IMR-90 (cell line): ENCODE measurements at regions not wholly inside any gene's neighbourhood (a gene's known extent, or its start where the extent isn't known, plus 50 kb on each side); places are given as distances from the start of the nearest gene placed in this dataset.

ENCODE experiments used
- ATAC-seq: fragments of 200-7000 bp; cut with Tn5 transposase; 2 replicates; pipeline ENCODE4 v1.9.1; 2020; ENCODE audit warnings: low read depth, mild to moderate bottlenecking, moderate library complexity
- BruUV-seq: library from RNA; stranded (reverse); fragments of 400-500 nt; replicated peaks from 2 replicates; lab custom pipeline; 2021; lab: Mats Ljungman, UMichigan
- CTCF ChIA-PET: fragments of 300-600 bp; formaldehyde crosslinking; extraction: SDS; loops from one replicate; lab custom pipeline; 2021; ENCODE audit warnings: antibody characterized with exemption; lab: Yijun Ruan, JAX
- POLR2A ChIA-PET: fragments of 300-600 bp; sonication (Branson Sonifier 250); formaldehyde crosslinking; loops from one replicate; lab custom pipeline; 2022; ENCODE audit warnings: antibody characterized with exemption; ENCODE audit not compliant: unreplicated experiment; lab: Charles Lee
- DNase-seq: peaks from one replicate; pipeline ENCODE4 v3.0.0; 2013
- H2AFZ ChIP-seq: replicated peaks from 2 replicates; pipeline ENCODE3; 2013; ENCODE audit warnings: low read length, mild to moderate bottlenecking; ENCODE audit not compliant: poor library complexity
- H2AK5ac ChIP-seq: 2 replicates; pipeline ENCODE4 v1.6.1; 2013; ENCODE audit warnings: low read depth, low read length, inconsistent platforms
- H2AK9ac ChIP-seq: replicated peaks from 2 replicates; pipeline ENCODE3; 2013; ENCODE audit warnings: mild to moderate bottlenecking, low read depth, low read length, moderate library complexity; ENCODE audit not compliant: poor library complexity
- H2BK120ac ChIP-seq: 2 replicates; pipeline ENCODE4 v1.6.1; 2013; ENCODE audit warnings: low read depth, low read length, inconsistent platforms
- H2BK15ac ChIP-seq: 3 replicates; pipeline ENCODE4 v1.6.1; 2013; ENCODE audit warnings: low read depth, low read length, inconsistent platforms
- H2BK20ac ChIP-seq: 2 replicates; pipeline ENCODE4 v1.6.1; 2013; ENCODE audit warnings: low read depth, mild to moderate bottlenecking, inconsistent platforms, low read length, moderate library complexity
- H2BK5ac ChIP-seq: 2 replicates; pipeline ENCODE4 v1.6.1; 2013; ENCODE audit warnings: mild to moderate bottlenecking, low read depth, low read length, inconsistent platforms; ENCODE audit not compliant: poor library complexity, severe bottlenecking
- H3K14ac ChIP-seq: replicated peaks from 2 replicates; pipeline ENCODE4 v1.6.1; 2013; ENCODE audit warnings: low read depth, low read length, inconsistent platforms
- H3K18ac ChIP-seq: 2 replicates; pipeline ENCODE4 v1.6.1; 2013; ENCODE audit warnings: low read depth, low read length, control low read depth
- H3K23ac ChIP-seq: 2 replicates; pipeline ENCODE4 v1.6.1; 2013; ENCODE audit warnings: low read depth, low read length, inconsistent platforms
- H3K27ac ChIP-seq: 2 replicates; pipeline ENCODE4 v1.5.1; 2013; ENCODE audit warnings: mild to moderate bottlenecking, control low read depth, low read length; ENCODE audit not compliant: insufficient read depth
- H3K27me3 ChIP-seq: 2 replicates; pipeline ENCODE4 v1.6.1; 2013; ENCODE audit warnings: low read length; ENCODE audit not compliant: control insufficient read depth, insufficient read depth
- H3K36me3 ChIP-seq: 2 replicates; pipeline ENCODE4 v1.6.1; 2013; ENCODE audit warnings: low read length, mixed read lengths; ENCODE audit not compliant: control insufficient read depth, insufficient read depth
- H3K4ac ChIP-seq: 2 replicates; pipeline ENCODE4 v1.6.1; 2013; ENCODE audit warnings: low read depth, low read length, inconsistent platforms
- H3K4me1 ChIP-seq: 2 replicates; pipeline ENCODE4 v1.6.1; 2013; ENCODE audit warnings: low read length, mixed read lengths; ENCODE audit not compliant: control insufficient read depth, insufficient read depth
- H3K4me2 ChIP-seq: 2 replicates; pipeline ENCODE4 v1.6.1; 2013; ENCODE audit warnings: low read depth, mild to moderate bottlenecking, control low read depth, low read length, moderate library complexity
- H3K4me3 ChIP-seq: 2 replicates; pipeline ENCODE4 v1.5.1; 2013; ENCODE audit warnings: low read depth, mild to moderate bottlenecking, control low read depth, low read length, moderate library complexity; ENCODE audit not compliant: insufficient read depth
- H3K56ac ChIP-seq: 2 replicates; pipeline ENCODE4 v1.6.1; 2013; ENCODE audit warnings: low read length, inconsistent platforms; ENCODE audit not compliant: insufficient read depth; ENCODE audit errors: extremely low read depth
- H3K79me1 ChIP-seq, 2 experiments: 2 replicates each; pipeline ENCODE4 v1.6.1; 2013; ENCODE audit warnings: low read length in 2 of 2, inconsistent platforms in 1 of 2, low read depth in 1 of 2
- H3K9ac ChIP-seq: 2 replicates; pipeline ENCODE4 v1.6.1; 2013; ENCODE audit warnings: low read depth, low read length, control low read depth
- H3K9me1 ChIP-seq: 2 replicates; pipeline ENCODE4 v1.6.1; 2013; ENCODE audit warnings: low read length, inconsistent platforms; ENCODE audit not compliant: insufficient read depth
- H3K9me3 ChIP-seq: 2 replicates; pipeline ENCODE4 v1.6.1; 2013; ENCODE audit warnings: low read length; ENCODE audit not compliant: control insufficient read depth, insufficient read depth
- H4K20me1 ChIP-seq: 2 replicates; pipeline ENCODE4 v1.6.1; 2013; ENCODE audit warnings: low read length, inconsistent platforms; ENCODE audit not compliant: insufficient read depth
- H4K5ac ChIP-seq: 2 replicates; pipeline ENCODE4 v1.6.1; 2013; ENCODE audit warnings: mild to moderate bottlenecking, low read depth, low read length, control low read depth
- H4K8ac ChIP-seq, 2 experiments: 2 replicates each; pipeline ENCODE4 v1.6.1; 2013; ENCODE audit warnings: low read depth in 2 of 2, low read length in 2 of 2, control low read depth in 1 of 2, inconsistent platforms in 1 of 2
- H4K91ac ChIP-seq: 2 replicates; pipeline ENCODE4 v1.6.1; 2013; ENCODE audit warnings: low read depth, low read length, inconsistent platforms; ENCODE audit not compliant: insufficient read depth
- BHLHE40 ChIP-seq: fragments of 150-350 bp; IDR thresholded peaks from 2 replicates; pipeline ENCODE4 v1.6.1; 2016; ENCODE audit warnings: mild to moderate bottlenecking, low read depth, low read length
- CEBPB ChIP-seq: IDR thresholded peaks from 2 replicates; pipeline ENCODE4 v1.6.1; 2012; ENCODE audit warnings: low read depth, low read length, improper control_type of control experiment
- FOS ChIP-seq: fragments of 150-350 bp; IDR thresholded peaks from 2 replicates; pipeline ENCODE4 v1.6.1; 2016; ENCODE audit warnings: low read depth, low read length
- NFE2L2 ChIP-seq: fragments of 150-350 bp; IDR thresholded peaks from 2 replicates; pipeline ENCODE4 v1.6.1; 2016; ENCODE audit warnings: low read depth, mild to moderate bottlenecking, low read length
- POLR2A ChIP-seq: IDR thresholded peaks from 2 replicates; pipeline ENCODE4 v1.6.1; 2012; ENCODE audit warnings: mild to moderate bottlenecking, low read depth, low read length
- RAD21 ChIP-seq: IDR thresholded peaks from 2 replicates; pipeline ENCODE4 v1.6.1; 2012; ENCODE audit warnings: low read length, improper control_type of control experiment
- RCOR1 ChIP-seq: IDR thresholded peaks from 2 replicates; pipeline ENCODE4 v1.6.1; 2012; ENCODE audit warnings: mild to moderate bottlenecking, low read length, improper control_type of control experiment; ENCODE audit not compliant: insufficient replicate concordance
- WGBS, 2 experiments: methylation state at CpG; one replicate each; pipeline versions ENCODE4 v1.1.5 to v1.1.7; 2013; ENCODE audit warnings: missing lambda C conversion rate in 2 of 2; ENCODE audit not compliant: insufficient read length in 1 of 2; ENCODE audit errors: extremely low coverage in 2 of 2; 5-methylcytosine and 5-hydroxymethylcytosine counted together
- dilution Hi-C: fragments of 300-500 bp; cut with HindIII; formaldehyde crosslinking; loops from one replicate; pipeline ENCODE4 v1.14.3; 2018; ENCODE audit warnings: low sequenced_read_pairs; ENCODE audit not compliant: unreplicated experiment
- in situ Hi-C: fragments of 300-500 bp; cut with MboI; formaldehyde crosslinking; loops from 3 replicates; pipeline ENCODE4 v1.14.3; 2019; ENCODE audit warnings: low sequenced_read_pairs, inconsistent platforms, mixed read lengths
- intact Hi-C: fragments of 100-400 bp; cut with micrococcal nuclease; formaldehyde crosslinking; loops from 2 replicates; pipeline ENCODE4 v1.10.0; 2022

GRCh38 chr18:71743634-71744033, 800.5 kb downstream of the CBLN2 start:
- WGBS, 2 experiments, result 100% methylated on average over 2 of the region's 4 CpGs; no CpG with 5 or more reads in 1 of the 2 experiments

More at GRCh38 chr18:71743634-71744033, 800.5 kb downstream of the CBLN2 start:
- no peak overlapping the region for H2BK120ac ChIP-seq
- H3K4ac ChIP-seq, result no peak overlapping the region
- no peak overlapping the region for H3K23ac ChIP-seq
- H2AFZ ChIP-seq, result no peak overlapping the region
- TF ChIP-seq RCOR1, result no peak
- no peak for TF ChIP-seq BHLHE40
- no peak for TF ChIP-seq CEBPB
- TF ChIP-seq RAD21, result no peak
- TF ChIP-seq POLR2A, result no peak
- TF ChIP-seq FOS, result no peak
- no peak for TF ChIP-seq NFE2L2
- no peaks in the 10 kb centered on the region for H3K9me1 ChIP-seq
- H3K36me3 ChIP-seq, result no peaks in the 10 kb centered on the region
- H2BK5ac ChIP-seq, result no peak overlapping the region
- DNase-seq, result no peak
- no peak overlapping the region for H4K8ac ChIP-seq
- no peak overlapping the region for H3K14ac ChIP-seq
- no peaks in the 10 kb centered on the region for H4K20me1 ChIP-seq
- no peak overlapping the region for H3K4me3 ChIP-seq
- no peak overlapping the region for H2BK15ac ChIP-seq
- ChIA-PET POLR2A (no interaction called here), CTCF (no interaction called here)
- no peak overlapping the region for H3K4me2 ChIP-seq
- dilution Hi-C loops (no loop called here), in situ Hi-C loops (no loop called here), intact Hi-C loops (no loop called here)
- no peak overlapping the region for H3K56ac ChIP-seq
- H3K27me3 ChIP-seq, result no peaks in the 10 kb centered on the region
- 0 out of 2 replicates have a peak, but pooled peaks cover 2% of the 10 kb centered on the region for H3K9me3 ChIP-seq
- no peak overlapping the region for H2AK9ac ChIP-seq
- H3K79me1 ChIP-seq, result no peaks in the 10 kb centered on the region
- no peak overlapping the region for H3K9ac ChIP-seq
- no peaks in the 10 kb centered on the region for H3K4me1 ChIP-seq
- ATAC-seq, result no peak
- no peak overlapping the region for H3K27ac ChIP-seq
- H2BK20ac ChIP-seq, result no peak overlapping the region
- BruUV-seq, result no TSS peak
- H3K18ac ChIP-seq, result no peak overlapping the region
- no peak overlapping the region for H4K5ac ChIP-seq
- no peak overlapping the region for H2AK5ac ChIP-seq
- H4K91ac ChIP-seq, result no peak overlapping the region
